HG02623 (cell line): ENCODE measurements at regions not wholly inside any gene's neighbourhood (a gene's known extent, or its start where the extent isn't known, plus 50 kb on each side); places are given as distances from the start of the nearest gene placed in this dataset.

ENCODE experiments used
- ATAC-seq: cut with Tn5 transposase; IDR thresholded peaks from one replicate; pipeline ENCODE4 v1.9.1; 2021; ENCODE audit warnings: moderate library complexity; ENCODE audit not compliant: unreplicated experiment

DNA sequence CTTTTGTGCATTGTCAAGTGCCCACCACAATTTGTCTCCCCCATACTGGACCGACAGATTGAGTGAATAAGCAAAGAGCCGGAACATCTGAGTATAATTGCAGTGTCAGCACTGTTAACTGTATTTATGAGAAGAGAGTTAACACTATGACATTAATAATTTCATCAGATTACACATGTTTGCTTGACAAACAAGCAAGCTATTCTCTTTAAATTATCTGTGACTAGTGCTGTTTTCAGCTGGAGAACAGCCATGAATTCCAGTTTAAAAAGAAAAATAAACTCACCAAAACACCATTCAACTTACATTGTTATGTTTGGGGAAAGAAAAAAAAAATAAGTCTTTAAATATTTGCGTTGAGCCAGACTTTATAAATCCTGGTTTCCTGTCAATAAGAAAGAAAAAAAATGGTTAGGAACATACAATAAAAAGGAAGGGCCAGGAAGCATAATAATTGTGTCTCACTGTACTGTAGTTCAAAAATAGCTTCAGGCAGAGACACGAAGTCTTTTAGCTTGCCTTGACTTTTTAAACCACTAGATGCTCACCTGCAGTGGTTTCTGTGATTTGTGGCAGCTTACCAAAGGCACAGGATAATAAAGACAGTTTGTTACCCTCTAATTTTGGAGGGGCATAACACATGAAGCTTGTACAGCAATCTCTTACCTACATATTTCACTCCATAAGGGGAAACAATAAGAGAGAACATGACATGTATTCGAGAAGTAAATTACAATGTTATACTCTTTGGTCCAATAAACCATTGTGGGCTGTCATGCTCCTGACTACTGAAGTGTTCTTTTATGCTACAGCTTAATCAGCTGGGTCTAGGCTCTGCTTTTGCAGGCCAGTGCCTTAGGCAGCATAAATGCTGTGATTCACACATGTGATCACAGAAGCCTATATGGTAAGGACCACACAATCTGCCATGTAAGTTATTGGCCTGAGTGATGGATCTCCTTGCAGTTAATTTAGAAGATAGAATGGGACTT lies 302.0 kb upstream of the ADGRL2 start:
- no peak for ATAC-seq

GRCh38 chr1:81496349-81496748 lies 304.4 kb upstream of the ADGRL2 start:
- ATAC-seq, result no peak

DNA sequence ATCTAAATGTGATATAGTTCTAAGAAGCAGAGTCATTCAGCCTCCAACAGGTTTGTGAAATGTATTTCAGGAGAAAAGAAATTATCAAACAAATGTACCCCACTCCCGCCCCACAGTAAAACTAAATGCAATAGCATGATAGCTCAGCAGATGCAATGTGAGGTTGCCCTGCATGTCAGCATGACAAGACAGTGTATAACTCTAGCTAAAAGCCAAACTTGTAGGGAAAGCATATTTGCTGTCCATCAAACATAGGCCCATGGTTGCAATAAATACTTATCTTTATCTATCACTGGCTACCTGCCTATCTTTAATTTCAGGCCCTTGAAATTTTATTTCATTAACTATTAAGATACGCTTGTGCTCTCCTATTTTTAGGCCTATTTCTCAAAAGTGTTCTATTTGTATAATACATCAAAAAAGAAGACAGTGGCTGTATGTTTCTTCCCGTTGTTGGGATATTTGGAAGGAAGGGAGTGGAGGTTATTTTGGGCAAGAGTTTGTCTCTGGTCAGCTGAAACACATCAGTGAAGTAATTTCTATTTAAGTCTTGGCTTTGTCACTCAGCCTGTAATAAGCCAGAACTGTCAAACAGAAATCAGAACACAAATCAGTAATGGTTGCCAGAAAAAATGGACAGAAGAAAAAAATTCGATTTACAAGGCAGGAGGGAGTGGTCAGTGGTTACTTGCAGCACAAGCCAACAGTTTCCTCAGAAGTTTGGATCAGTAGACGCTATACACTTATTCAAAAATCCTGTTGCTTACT lies 307.4 kb upstream of the ADGRL2 start:
- ATAC-seq, result no peak

GRCh38 chr1:81492628-81493027 lies 308.1 kb upstream of the ADGRL2 start:
- no peak for ATAC-seq

DNA sequence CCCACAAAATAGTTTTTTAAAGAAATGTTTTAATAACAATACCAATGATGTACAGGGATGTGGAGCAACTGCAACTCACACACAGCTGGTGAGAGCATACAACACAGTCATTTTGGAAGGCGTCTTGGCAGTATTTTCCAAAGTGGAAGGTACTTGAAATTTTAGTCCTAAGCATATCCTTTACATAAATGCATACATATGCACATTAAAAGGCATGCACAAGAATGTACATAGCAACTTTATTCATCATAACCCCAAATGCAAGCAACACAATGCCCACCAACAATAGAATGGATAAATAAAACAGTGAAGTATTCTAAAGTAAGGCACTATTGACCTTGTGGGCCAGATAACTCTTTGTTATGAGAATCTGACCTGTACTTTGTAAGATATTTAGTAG lies 310.1 kb upstream of the ADGRL2 start:
- no peak for ATAC-seq

DNA sequence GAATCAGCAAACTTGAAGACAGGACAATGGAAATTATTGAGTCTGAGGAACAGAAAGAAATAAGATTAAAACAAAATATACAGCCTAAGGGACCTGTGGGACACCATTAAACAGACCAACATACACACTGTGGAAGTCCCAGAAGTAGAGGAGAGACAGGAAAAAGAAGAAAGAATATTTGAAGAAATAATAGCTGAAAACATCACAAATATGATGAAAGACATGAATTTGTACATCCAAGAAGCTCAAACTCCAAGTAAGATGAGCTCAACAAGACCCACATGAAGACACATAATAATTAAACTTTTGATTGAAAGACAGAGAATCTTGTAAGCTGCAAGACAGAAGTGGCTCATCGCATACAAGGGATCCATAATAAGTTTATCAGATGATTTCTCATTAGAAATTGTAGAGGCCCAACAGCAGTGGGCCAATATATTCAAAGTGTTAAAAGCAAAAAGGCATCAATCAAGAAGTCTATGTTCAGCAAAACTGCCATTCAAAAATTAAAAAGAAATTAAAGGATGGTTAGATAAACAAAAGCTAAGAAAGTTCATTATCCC lies 311.3 kb upstream of the ADGRL2 start:
- ATAC-seq, result no peak

- ATAC-seq, result no peak
Measured at GRCh38 chr1:81484284-81484683, 316.4 kb upstream of the ADGRL2 start.

- ATAC-seq, result no peak
Measured at GRCh38 chr1:81478219-81478618, 322.5 kb upstream of the ADGRL2 start.

- no peak for ATAC-seq
Measured at GRCh38 chr1:81477710-81478109, 323.0 kb upstream of the ADGRL2 start.

- ATAC-seq, result no peak
Measured at GRCh38 chr1:81472387-81472786, 328.3 kb upstream of the ADGRL2 start.

- no peak for ATAC-seq
Measured at GRCh38 chr1:81471255-81471654, 329.5 kb upstream of the ADGRL2 start.

- no peak for ATAC-seq
Measured at GRCh38 chr1:81470275-81470674, 330.5 kb upstream of the ADGRL2 start.

DNA sequence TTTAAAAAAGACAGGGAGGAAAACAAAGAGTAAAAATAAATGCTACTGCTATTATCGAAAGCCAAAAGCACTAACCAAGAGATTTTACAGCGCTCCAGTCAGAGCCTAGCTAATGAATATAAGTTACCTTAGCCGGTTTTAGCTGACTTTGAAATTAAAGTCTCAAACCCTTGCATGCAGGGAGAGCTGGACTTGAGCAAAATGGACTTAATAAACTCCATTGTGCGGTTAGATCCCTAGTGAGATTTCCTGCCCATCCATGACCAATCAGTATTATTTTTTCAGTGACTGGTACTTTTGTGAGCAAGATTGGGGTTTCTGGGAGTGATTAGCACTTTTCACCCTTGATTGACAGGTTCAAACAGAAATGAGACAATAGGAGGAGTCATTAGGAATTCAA lies 333.4 kb upstream of the ADGRL2 start:
- ATAC-seq, result no peak

DNA sequence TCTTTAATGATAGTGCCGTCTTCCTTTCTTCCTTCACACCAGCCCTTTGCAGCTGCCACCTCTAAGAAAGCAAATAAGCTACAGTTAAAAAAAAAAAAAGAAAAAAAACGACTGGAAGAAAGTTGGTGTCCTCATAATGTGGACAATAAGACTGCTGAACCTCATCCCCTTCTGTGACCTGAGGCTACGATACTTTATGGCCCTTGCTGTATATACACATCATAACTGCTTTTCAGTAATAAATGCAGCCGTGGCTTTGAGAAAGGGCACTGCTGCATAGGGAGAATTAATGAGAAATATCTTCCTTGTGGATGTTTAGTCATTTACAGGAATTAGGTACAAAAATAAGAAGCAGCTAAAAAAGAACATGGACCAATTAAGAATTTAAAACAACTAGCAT lies 333.8 kb upstream of the ADGRL2 start:
- no peak for ATAC-seq

GRCh38 chr1:81463936-81464837 lies 336.5 kb upstream of the ADGRL2 start:
- ATAC-seq, result no peak

DNA sequence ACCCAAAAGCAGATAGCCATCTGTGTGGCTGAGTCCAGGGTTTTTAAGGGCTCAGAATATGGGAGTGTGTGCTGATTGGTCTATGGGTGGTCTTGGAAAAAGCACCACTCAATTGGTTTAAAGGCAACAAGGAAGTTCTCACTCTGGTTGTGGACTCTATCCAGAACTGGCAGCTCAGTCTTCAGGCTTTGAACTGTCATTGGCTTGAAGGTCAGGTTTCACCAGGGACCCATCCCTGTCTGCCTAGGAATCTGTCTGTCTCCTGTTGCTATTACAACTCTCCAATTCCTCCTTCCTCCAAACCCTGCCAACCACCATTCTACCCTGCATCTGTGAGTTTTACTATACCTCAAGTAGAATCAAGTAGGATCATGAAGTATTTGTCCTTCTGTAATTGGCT lies 341.7 kb upstream of the ADGRL2 start:
- no peak for ATAC-seq

DNA sequence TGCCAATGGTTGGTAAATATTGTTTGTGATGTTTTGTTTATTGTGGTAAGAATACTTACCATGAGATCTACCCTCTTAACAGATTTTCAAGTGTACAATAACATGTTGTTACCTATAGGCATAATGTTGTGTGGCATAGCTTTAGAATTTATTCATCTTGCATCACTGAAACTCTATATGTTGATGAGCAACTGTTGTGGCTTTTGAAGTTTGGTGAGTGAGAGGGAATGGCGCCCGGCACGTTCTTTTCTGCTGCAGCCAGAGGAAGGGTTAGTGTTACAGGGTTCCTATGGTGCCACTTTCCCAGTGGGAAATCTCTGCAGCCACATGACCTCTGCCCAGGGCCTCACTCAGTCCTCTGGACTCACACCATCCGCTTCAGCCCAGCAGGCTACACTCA lies 342.5 kb upstream of the ADGRL2 start:
- ATAC-seq, result no peak

DNA sequence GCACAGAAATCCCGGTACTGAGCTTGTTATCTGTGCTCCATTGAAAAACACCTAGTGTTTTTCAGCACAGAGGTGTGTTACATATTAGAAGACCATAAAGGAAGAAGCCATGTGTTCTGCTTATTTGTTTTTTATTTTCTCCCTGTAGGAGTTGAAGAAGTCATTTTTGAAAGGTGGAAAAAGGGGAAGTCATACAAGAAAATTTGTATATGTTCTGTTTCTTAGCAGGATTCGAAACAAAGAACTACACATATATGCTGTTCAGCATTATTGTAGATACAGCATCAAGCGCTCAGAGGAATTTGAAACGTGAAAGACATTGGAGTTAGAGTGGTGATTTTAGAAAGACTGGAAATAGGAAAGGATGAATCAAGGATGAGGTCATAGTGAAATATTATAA lies 345.3 kb upstream of the ADGRL2 start:
- no peak for ATAC-seq

GRCh38 chr1:81453971-81454370 lies 346.8 kb upstream of the ADGRL2 start:
- no peak for ATAC-seq

DNA sequence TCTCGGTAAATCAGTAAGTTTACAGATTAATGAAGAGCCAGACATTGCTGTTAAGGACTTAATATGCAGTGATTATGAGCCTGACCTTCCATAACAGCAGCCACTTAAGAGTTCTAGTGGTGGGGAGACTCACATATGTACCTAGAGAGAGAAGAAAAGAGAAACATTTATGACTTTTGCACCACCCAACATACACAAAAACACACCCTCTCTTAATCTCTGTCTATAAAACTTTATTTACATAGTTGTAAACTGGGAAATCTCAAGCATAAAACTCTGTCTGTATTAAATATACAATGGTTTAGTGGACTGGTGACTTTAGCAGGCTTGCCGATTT lies 347.4 kb upstream of the ADGRL2 start:
- no peak for ATAC-seq
